ENCODE measurements at regions not wholly inside any gene's neighbourhood (a gene's known extent, or its start where the extent isn't known, plus 50 kb on each side); places are given as distances from the start of the nearest gene placed in this dataset.

DNA sequence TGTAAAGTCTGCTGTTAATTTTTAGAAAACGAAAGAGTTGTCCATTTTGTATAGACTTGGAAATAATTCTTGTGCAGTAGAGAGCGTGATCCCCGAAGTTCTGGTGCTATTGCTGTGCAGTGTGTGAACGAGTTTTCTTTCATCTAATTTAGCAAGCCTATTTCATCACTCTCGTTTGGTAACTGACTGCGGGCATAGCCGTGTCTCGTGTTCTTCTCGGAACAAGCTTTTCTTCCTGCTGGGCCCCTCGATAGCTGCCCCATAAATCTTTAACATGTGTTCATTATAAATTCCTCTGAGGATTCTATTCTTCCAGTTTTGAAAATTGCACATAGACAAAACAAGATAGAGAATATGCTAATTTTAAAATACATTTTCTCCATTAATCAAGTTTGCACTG is 622.0 kb upstream of the PFKP start:
- no peak for DNase-seq (ENCODE audit: low read depth)

DNA sequence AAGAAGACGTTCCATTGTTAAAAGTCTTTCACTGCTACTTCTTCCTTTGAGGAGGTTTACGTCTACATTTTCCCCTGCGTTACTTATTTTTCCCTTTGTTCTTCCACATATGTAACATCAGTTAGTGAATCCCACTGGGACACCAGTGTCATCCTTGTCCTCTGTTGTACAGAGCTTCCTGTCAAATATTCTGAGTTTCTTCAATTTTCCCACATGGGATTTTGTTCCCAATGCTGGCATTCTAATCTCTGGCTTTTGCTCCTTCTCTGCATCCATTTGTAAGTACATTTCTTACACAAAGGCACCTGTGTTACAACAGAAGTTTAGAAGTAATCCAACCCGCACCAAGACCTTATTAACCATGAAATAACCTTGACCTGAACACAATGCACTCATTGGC is 627.4 kb upstream of the PFKP start:
- no peak for DNase-seq (ENCODE audit: low read depth)

DNA sequence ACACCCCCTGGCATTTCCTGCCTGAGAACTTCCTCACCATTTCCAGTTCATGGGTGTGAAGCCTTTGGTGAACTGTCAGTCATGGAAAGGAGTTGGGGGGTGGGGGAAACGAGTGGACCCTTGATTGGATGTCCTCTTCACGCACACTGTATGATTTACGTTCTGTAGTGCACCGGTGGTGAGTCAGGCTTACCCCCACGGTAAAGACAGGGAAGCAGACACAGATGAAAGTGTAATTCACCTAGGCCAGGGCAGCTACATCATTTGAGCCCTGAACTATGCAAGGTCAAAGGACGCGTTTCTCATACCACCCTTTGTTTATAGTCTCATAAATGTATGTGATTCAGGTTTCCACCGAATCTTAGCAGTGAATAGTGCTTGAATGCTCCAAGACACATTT is 628.3 kb upstream of the PFKP start:
- no peak for DNase-seq (ENCODE audit: low read depth)

DNA sequence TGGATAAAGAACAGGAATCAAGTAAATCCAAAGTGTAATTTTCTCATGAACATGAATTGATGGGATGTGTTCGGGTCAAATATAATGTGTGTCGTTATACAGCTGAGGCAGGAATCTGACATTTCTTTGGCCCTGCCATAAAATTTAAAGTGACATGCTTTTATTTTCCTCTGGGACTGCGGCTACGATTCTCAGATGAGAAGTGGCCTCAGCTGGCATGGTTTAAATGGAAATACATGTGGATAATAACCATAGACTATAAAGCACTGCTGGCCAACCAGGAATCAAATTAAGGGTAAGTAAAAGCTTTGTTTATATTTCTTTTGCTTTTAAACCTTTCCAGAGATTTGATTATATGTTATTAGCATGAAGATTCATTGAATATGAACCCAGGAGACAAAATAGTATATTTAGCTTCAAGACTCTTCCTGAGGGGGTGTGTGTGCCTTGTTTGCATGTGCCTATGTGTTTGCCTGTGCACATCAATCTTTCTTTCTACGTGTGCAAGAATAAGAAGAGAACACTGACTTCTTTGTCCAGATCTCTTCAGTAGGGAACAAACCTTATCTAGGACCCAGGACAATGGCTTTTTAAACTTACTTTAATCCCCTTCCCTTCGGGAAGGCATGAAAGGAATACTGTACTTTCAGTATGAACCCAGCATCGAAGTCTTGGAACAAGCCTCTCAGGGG is 629.0 kb upstream of the PFKP start:
- no peak for DNase-seq (ENCODE audit: low read depth)

DNA sequence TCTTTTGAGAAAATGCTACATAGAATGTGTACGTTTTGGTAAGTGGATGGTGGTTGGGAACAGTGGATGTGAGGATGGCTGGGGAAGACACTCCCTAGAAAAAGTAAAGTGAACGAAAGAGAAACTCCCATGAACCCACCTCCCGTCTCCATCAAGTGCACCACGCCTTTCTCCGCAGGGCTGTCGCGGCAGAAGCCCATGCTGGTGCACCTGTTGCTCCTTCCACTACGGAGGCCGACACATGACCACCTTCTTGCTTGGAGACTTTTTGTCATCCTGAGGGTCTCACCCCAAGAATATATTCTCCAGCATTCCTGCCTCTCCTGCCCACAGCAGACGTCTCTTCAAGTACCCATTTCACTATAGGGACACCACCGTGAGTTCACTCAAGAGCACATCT is 630.4 kb upstream of the PFKP start:
- DNase-seq (ENCODE audit: low read depth): no peak

DNA sequence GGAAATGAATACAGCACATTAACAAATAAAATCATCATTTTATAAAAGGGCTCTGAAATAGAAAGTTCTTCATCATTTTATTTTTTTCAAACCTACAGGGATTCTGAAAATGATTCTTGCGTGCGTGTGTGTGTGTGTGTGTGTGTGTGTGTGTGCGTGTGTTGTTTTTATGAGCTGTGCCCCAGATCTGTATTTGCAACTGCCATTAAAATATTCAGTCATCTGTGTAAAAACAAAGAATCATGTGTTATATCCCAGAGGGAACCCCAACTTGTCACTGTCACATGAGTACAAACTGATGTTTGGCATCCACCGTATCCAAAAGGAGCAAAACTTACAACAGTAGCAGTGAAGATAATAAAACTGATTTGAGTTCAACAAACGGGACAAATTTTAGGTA is 635.4 kb upstream of the PFKP start:
- no peak for DNase-seq (ENCODE audit: low read depth)

DNA sequence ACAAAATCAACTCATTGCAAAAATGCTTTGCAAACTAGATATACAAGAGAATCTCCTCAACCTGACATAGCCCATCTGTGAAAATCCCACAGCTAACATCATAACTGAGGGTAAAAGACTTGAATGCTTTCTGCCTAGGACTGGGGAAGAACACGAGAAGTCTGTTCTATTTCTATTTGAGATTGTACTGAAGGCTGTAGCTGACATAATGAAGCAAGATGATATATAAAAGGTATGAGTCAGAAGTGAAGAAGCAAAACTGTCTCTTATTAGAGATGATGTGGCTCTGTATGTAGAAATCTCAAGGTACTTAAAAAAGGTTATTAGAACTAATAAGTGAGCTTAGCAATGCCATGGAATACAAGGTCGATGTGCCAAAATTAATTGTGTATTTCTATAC is 639.9 kb upstream of the PFKP start:
- no peak for DNase-seq (ENCODE audit: low read depth)

DNA sequence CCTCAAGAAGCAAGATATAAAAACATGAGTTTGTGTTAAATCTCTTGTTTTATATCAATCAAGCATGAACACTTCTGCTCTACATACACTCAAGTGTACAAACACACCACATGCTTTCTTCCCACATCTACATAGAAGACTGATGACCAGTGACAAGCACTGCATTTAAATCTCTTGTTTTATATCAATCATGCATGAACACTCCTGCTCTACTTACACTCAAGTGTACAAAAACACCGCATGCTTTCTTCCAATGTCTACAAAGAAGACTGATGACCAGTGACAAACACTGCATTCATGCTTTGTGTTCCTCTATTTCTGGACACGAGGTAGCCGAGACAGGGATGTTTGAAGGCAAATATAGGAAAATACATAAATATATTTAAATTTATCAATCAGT is 642.0 kb upstream of the PFKP start:
- no peak for DNase-seq (ENCODE audit: low read depth)

DNA sequence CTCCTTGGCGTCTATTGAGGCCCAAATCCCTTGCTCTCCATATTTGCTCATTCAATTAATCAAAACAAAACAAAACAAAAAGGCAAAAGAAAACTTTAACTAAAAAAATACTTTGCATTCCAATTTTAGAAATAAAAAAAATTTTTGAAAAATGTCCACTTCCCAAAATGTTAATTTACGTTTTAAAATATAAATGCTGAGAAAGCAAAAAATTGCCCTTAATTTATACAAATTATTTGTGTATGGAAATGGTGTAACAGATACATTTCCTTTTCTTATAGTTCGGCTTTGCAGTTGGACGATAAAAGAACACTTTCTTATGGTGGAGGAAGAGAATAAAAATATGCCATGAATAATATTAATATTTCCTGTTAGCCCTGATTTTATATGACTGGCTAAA is 652.8 kb upstream of the PFKP start:
- DNase-seq (ENCODE audit: low read depth): no peak

DNA sequence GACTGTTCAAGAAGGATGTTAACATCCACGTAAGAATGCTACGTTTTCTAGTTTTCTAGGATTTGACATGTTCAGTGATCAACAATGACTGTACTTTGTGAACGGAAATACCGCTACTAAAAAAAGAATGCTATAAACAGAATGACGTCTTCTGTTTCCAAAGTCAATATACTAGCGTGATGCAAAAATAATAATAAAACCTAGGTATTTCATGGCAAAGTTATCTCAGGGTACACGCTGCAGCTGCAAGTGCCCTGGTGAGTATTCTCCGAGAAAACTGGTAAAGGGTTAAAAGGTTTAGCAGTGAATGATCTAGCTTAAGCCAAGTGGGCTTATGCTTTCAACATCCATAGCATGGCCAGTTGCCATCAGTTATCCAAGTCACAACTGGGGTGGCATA is 653.3 kb upstream of the PFKP start:
- DNase-seq (ENCODE audit: low read depth): no peak

DNA sequence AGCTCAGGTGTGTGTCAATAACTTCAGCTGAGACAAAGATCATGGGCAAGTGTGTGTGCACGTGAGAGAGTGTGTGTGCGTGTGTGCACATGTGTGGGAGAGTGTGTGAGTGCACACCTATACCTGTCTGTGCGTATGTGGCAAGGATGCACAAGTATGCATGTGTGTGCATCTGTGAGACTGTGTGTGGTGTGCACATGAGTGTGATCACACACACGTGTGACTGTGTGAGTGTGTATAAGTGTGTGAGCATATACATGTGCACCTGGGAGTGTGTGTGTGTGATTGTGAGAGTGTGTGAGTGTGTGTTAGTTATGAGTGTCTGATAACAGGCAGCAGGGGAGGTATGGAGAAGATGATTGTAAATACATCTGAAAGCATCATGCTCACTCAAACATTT is 657.3 kb upstream of the PFKP start:
- DNase-seq (ENCODE audit: low read depth): no peak

DNA sequence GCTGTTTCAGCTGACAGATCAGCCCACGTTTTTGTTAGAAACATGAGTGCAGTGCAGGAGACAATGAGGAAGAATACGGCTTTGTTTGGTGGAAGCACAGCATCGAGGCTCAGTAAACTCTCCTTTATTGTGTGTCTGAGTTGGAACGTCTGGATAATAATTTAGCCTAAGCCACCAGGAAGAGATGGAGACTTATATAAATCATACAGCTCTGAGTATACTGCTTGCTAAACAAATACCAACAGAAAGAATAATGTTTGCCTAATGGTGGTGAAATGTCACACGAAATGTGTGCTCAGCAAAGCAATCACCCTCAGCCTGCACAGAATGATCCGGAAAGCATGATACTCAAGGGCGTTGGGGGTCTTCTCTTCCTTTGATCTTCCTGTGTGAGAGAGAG is 664.1 kb upstream of the ADARB2 start:
- DNase-seq (ENCODE audit: low read depth): no peak

DNA sequence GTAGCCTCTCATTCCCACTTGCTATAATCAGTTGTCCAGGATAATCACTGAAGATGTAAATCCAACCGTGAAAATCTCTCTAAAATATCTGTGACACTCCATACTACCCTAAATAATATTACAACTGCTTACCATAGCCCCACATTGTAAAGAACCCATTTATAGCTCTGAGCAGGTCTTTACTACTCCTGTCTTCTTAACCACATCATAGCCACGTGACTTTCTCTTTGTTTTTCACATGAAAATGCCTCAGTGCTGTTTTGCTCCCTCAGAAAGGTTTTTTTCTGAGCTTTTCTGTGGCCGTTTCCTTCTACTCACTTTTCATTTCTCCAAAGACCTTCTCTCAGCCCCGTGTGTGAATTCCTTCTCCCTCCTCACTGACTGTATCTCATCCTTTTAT is 662.2 kb upstream of the ADARB2 start:
- DNase-seq (ENCODE audit: low read depth): no peak

DNA sequence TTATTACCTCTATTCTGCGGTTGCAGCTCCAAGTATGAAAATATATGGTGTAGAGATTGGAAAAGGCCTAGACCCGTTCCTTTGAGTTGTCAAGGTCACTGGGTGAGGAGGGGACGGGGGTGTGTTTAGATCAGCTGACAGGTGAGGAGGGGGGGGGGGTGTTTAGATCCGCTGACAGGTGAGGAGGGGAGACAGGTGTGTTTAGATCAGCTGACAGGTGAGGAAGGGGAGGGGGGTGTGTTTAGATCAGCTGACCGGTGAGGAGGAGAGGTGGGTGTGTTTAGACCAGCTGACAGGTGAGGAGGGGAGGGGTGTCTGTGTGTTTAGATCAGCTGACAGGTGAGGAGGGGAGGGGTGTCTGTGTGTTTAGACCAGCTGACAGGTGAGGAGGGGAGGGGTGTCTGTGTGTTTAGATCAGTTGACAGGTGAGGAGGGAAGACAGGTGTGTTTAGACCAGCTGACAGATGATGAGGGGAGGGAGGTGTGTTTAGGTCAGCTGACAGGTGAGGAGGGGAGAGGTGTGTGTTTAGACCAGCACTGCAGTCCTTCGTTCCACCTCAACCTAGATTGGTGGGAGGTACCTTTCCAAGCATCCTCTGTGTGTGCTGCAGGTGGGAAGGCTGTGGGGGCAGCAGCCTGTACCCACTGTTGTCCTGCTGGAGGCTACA is 655.0 kb upstream of the ADARB2 start:
- DNase-seq (ENCODE audit: low read depth): no peak

DNA sequence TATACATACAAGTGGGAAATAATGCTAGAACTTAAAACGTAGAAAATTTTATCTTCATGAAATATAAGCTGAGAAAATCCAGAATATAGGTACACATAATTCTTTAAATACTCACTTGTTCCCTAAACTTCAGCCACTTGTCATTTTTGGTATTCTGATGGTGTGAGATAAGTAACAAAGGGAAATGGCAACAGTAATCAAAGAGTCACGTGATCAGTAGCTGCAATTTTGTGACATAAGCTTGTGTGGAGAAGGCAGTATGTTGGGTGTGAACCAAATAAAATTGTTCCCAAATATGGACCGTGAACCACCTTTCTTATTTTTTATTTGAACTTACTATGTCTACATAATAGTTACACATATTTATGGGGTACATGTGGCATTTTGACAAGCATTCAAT is 650.3 kb upstream of the ADARB2 start:
- DNase-seq (ENCODE audit: low read depth): no peak

DNA sequence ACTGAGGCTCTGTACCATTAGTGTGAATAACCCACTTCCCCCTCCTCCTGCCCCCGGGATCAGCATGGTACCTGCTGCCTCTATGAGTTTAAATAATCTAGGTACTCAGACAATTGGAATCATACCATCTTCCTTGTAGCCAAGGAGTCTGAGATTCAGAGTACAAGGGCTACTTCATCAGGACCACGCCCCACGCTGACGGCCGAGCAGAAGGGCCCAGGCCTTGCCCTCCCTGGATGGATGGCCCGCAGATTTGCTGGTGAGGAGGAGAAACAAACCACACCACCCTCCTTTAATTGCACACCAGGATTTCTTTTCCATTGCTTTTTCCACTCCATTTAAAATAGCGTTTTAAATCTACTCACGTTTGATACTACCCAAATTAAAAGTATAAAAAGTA is 649.9 kb upstream of the ADARB2 start:
- no peak for DNase-seq (ENCODE audit: low read depth)

DNA sequence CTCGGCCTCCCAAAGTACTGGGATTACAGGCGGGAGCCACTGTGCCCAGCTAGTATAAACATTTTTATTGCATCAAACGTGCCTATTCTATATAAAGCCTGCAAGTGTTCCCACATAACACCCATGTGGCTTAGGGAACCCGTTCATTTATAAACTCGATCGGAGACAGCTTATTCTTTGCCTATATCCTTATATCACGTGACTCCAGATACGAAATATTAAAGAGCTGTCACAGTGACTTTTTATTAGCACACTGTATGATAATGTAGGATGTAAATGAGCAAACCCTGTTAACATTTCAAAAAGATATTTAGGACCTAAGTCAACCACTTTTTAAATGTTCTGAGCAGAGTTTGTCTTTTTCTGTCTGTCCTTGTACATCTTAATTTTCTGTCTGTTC is 642.9 kb upstream of the ADARB2 start:
- DNase-seq (ENCODE audit: low read depth): no peak

DNA sequence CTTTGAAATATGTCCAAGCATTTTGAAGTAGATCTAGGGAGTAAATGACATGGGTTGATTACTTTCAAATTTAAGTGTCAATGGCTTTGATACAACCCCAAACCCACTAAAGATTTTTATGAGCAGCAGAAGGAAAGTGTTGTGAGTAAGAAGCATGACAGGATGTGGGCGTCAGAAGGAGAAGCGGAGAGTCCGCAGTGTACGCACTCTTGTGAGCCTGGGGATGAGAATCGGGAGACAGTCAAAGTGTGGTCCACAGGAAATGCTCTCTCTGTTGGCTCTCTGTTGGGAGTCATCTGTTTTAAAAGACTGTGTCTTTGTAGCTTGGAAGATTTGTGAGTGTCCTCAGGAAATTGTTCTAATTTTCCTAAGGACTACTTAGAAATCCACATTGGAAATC is 629.8 kb upstream of the ADARB2 start:
- no peak for DNase-seq (ENCODE audit: low read depth)

DNA sequence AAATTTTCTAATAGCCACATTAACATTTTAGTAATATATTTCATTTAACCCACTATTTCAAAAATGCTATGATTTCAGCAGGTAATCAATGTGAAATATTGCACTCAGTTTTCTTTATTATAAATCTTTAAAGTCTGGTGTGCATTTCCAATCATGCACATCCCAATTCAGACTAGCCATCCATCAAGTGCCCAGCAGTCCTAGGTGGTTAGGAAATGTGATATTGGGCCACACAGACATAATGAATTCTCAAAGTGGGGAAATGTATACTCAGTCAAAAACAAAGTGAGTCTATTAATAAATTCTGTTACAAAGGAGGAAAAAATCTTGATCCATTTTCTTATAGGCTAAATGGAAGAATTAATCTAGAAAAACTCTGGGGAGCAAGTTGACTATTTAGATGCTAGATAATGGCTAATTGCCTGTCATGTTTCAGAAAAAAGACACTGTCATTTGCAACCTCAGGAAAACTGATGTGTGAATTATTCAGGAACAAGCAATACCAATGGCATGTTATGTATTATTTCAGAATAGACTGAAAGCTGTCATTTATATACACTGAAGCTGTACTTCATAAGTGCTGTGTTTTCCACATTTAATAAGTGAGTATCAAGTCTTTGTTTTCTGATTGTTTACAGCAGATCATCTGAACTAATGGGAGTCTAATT is 629.1 kb upstream of the ADARB2 start:
- DNase-seq (ENCODE audit: low read depth): no peak

DNA sequence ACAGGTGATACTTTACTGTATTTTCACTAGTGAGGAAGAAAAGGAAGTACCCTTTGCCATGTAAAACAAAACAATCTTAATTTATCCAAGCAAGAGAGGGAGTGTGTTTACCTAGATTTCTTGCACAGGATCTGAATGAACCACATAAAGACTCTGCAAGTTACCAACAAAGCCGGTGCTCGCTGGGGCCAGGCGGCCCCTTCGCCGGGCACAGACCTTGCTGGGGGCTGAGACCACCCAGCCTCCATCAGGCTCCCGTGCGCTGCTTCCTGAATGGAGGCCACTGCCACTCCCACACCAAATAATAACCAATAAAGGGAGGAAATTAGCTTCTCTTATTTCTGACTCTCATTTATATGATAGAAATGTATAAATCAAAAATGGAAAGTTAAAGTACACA is 625.0 kb upstream of the ADARB2 start:
- DNase-seq (ENCODE audit: low read depth): no peak

DNA sequence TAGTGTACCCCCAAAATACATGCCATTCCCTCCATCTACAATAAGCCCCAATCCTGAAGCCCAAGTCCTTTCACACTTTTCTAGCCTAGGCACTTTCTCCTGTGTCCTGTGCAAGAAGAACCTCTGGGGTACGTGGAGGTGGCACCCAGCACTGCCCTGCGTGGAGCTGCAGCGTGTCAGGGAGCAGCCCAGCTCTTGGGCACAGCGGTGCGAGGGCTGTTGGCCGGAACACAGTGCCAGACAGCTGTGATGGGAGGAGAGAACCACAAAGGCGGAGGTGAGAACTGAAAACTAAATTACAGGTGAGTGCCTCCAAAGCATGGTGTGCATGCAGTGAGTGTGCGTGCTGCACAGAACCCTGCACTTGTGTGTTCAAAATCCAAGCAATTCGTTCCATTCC is 621.3 kb upstream of the ADARB2 start:
- DNase-seq (ENCODE audit: low read depth): no peak

DNA sequence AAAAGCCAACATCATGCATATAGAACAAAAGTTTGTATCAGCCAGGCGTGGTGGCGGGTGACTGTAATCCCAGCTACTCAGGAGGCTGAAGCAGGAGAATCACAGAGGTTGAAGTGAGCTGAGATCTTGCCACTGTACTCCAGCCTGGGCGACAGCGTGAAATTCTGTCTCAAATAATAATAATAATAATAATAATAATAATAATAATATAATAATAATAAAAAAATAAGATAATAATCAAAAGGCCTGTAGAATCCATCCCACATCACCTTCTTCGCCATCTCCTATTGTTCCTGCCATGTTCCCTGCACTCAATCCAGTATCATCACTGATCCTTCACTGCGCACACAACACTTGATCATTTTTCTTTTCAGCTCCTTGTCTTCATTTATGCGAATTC is 619.3 kb upstream of the ADARB2 start:
- DNase-seq (ENCODE audit: low read depth): no peak

DNA sequence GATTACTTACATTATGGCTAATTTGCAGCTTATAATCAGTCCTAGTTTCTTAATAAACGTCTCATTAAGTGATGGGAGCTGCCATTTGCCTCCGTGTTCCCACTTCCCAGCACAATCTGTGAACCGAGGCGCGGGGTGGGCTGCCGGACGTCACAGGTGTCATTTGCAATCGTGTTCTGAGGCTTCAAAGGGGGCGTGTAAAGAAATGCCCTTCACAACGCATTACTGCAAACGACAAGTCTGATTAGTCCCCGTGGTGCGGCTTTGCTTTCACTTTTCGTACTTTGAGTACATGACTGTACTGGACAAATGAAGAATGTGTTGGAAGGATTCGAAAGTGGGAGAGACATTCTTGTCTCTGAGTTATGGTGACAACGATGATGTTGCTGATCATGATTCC is 614.2 kb upstream of the ADARB2 start:
- no peak for DNase-seq (ENCODE audit: low read depth)

DNA sequence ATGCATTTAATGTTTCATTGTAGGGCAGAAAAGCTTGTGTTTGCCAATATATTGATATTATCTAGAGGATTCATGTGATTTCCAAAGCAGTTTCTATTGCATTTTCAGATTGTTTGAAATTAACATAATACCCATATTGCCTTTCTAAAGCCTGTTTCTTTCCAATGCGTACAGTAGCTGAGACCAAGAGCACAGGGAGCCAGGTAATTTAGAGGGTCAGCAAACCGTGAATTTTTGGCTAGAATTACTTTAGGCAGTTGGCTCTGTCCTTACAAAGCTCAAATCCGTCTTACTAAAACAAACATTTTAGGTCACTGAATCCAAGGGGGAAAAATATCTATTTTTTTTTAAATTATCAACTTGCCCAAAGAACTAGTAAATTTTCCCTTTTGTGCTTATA is 604.9 kb upstream of the ADARB2 start:
- DNase-seq (ENCODE audit: low read depth): no peak
